ENCODE measurements at regions not wholly inside any gene's neighbourhood (a gene's known extent, or its start where the extent isn't known, plus 50 kb on each side); places are given as distances from the start of the nearest gene placed in this dataset.

DNA sequence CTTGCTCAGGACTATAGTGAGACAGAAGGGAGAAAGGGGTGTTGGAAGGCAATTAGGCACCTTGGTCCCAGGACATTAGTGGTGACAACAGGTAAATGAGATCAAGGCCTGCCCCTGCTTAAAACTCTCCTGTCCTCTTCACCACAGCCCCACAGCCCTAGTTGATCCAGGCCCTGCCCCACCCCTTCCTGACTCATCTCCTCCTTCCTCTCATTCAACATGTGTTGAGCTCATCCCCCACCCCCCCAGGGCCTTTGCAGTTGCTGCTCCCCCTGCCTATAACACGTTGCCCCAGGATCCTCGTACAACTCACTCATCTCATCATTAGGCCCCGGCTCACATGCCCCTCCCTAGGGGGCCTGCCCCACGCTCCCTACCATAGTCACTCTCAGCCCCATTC is 66.8 kb downstream of the TSPAN17 start:
- BruUV-seq (replicated peaks), result no TSS peak
- Histone ChIP-seq H3K9me3 (ENCODE audit: low read length) (no peaks in the 10 kb centered on the region), H4K20me1 (ENCODE audit: insufficient read depth, low read length) (no peaks in the 10 kb centered on the region), H3K4me3 (replicated peaks in 1 of 3; ENCODE audit: insufficient read depth in 1 of 3, low read depth in 2 of 3, low read length in 3 of 3) (no peak overlapping the region), H3K27me3 (ENCODE audit: control insufficient read depth in 1 of 2, insufficient read depth in 2 of 2, low read length in 2 of 2) (peaks cover 11 to 75% of the 10 kb centered on the region in 2 experiments), H2AFZ (ENCODE audit: low read length) (no peak overlapping the region), H3K4me1 (ENCODE audit: insufficient read depth, low read length) (no peaks in the 10 kb centered on the region), H3K79me2 (ENCODE audit: insufficient read depth, low read length) (no peaks in the 10 kb centered on the region), H3K4me2 (ENCODE audit: low read depth, low read length) (no peak overlapping the region), H3K36me3 (replicated peaks in 1 of 2; ENCODE audit: control insufficient read depth in 1 of 2, insufficient read depth in 2 of 2, low read length in 2 of 2) (no peaks in the 10 kb centered on the region), H3K27ac (ENCODE audit: extremely low read length, insufficient read depth, low read length) (no peak overlapping the region), H3K9ac (ENCODE audit: insufficient read depth, low read depth, low read length) (no peak overlapping the region)
- intact Hi-C loops (cut with micrococcal nuclease; ENCODE audit: unreplicated experiment), result no loop called here
- no peak for FAIRE-seq
- TF ChIP-seq MTF2 (CRISPR knock-in tag; IDR thresholded peaks at IDR 0.05; ENCODE audit: borderline replicate concordance), result no peak
- no peak for TF ChIP-seq ZFX (CRISPR knock-in tag; IDR thresholded peaks at IDR 0.05; ENCODE audit: low read depth)
- TF ChIP-seq ZNF234 (CRISPR knock-in tag; conservative IDR thresholded peaks at IDR 0.05), result no peak
- TF ChIP-seq ZNF790 (CRISPR knock-in tag; IDR thresholded peaks at IDR 0.05; ENCODE audit: borderline replicate concordance), result no peak
- TF ChIP-seq ZNF24 (IDR thresholded peaks at IDR 0.05), result no peak
- no peak for TF ChIP-seq SP5 (CRISPR knock-in tag; IDR thresholded peaks at IDR 0.05; ENCODE audit: borderline replicate concordance, low read depth)
- TF ChIP-seq HDAC1 (CRISPR knock-in tag; IDR thresholded peaks at IDR 0.05), result no peak
- no peak for TF ChIP-seq TRIM24 (CRISPR knock-in tag; IDR thresholded peaks at IDR 0.05)
- no peak for TF ChIP-seq KDM1A (CRISPR knock-in tag; IDR thresholded peaks at IDR 0.05)
- no peak for TF ChIP-seq ZKSCAN1 (IDR thresholded peaks at IDR 0.05; ENCODE audit: low read length)
- TF ChIP-seq ZNF281 (CRISPR knock-in tag; IDR thresholded peaks at IDR 0.05; ENCODE audit: borderline replicate concordance), result no peak
- TF ChIP-seq ZNF180 (CRISPR knock-in tag; IDR thresholded peaks at IDR 0.05; ENCODE audit: borderline replicate concordance, low read depth), result no peak
- TF ChIP-seq ISL2 (CRISPR knock-in tag; IDR thresholded peaks at IDR 0.05), result no peak
- TF ChIP-seq RNF2 (conservative IDR thresholded peaks at IDR 0.05; ENCODE audit: low read depth), result no peak
- TF ChIP-seq, protein P1, sequence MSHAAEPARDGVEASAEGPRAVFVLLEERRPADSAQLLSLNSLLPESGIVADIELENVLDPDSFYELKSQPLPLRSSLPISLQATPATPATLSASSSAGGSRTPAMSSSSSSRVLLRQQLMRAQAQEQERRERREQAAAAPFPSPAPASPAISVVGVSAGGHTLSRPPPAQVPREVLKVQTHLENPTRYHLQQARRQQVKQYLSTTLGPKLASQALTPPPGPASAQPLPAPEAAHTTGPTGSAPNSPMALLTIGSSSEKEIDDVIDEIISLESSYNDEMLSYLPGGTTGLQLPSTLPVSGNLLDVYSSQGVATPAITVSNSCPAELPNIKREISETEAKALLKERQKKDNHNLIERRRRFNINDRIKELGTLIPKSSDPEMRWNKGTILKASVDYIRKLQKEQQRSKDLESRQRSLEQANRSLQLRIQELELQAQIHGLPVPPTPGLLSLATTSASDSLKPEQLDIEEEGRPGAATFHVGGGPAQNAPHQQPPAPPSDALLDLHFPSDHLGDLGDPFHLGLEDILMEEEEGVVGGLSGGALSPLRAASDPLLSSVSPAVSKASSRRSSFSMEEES (CRISPR knock-in tag; IDR thresholded peaks at IDR 0.05), result no peak
- no peak for TF ChIP-seq ATRX (CRISPR knock-in tag; IDR thresholded peaks at IDR 0.05; ENCODE audit: borderline replicate concordance)
- TF ChIP-seq, protein P2, sequence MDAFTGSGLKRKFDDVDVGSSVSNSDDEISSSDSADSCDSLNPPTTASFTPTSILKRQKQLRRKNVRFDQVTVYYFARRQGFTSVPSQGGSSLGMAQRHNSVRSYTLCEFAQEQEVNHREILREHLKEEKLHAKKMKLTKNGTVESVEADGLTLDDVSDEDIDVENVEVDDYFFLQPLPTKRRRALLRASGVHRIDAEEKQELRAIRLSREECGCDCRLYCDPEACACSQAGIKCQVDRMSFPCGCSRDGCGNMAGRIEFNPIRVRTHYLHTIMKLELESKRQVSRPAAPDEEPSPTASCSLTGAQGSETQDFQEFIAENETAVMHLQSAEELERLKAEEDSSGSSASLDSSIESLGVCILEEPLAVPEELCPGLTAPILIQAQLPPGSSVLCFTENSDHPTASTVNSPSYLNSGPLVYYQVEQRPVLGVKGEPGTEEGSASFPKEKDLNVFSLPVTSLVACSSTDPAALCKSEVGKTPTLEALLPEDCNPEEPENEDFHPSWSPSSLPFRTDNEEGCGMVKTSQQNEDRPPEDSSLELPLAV (CRISPR knock-in tag; conservative IDR thresholded peaks at IDR 0.05; ENCODE audit: low read depth), result no peak
- TF ChIP-seq KDM3A (CRISPR knock-in tag; IDR thresholded peaks at IDR 0.05; ENCODE audit: low read depth), result no peak
- TF ChIP-seq SPEN (CRISPR knock-in tag; IDR thresholded peaks at IDR 0.05; ENCODE audit: low read depth), result no peak
- no peak for TF ChIP-seq SUZ12 (IDR thresholded peaks at IDR 0.05; ENCODE audit: low read depth, low read length)
- in situ Hi-C loops (cut with HindIII; ENCODE audit: extremely low pct_ligation_motif_present, low pct_unique_long_range_greater_than_20kb), result no loop called here
- no peak for ATAC-seq
- ChIA-PET POLR2A (no interaction called here), CTCF (ENCODE audit: low intra/inter-chr PET ratio, low total read pairs) (no interaction called here)
- 0% methylated on average over 4 of the region's 4 CpGs for WGBS (ENCODE audit: low lambda C conversion rate)
- no peak for DNase-seq (ENCODE audit: low spot score)

Data from HepG2 (cell line).